HepG2 (cell line): ENCODE measurements at regions not wholly inside any gene's neighbourhood (a gene's known extent, or its start where the extent isn't known, plus 50 kb on each side); places are given as distances from the start of the nearest gene placed in this dataset.

Experiments used
- E2F1 ChIP-seq: sonication (generic); formaldehyde crosslinking; IDR thresholded peaks from 2 replicates; pipeline ENCODE4 v1.5.0; 2020; ENCODE audit warnings: missing genetic modification reagents
- NKX3-1 ChIP-seq: sonication (generic); formaldehyde crosslinking; IDR thresholded peaks from 2 replicates; pipeline ENCODE4 v1.5.0; 2020; ENCODE audit warnings: missing genetic modification reagents
- POLR2A ChIP-seq, 2 experiments: IDR thresholded peaks; 2 replicates each; pipeline ENCODE4 v1.6.1; 2011; ENCODE audit warnings: low read depth in 2 of 2, low read length in 2 of 2, mild to moderate bottlenecking in 1 of 2, moderate library complexity in 1 of 2; ENCODE audit not compliant: insufficient read depth in 1 of 2
- ZNF142 ChIP-seq: sonication (generic); formaldehyde crosslinking; IDR thresholded peaks from 2 replicates; pipeline ENCODE4 v1.4.0; 2020; ENCODE audit warnings: missing genetic modification reagents

- no peak for TF ChIP-seq E2F1
- TF ChIP-seq NKX3-1 (CRISPR knock-in tag), result no peak
- no peak for TF ChIP-seq POLR2A (IDR thresholded peaks at IDR 0.05; ENCODE audit: insufficient read depth in 1 of 2, low read depth in 2 of 2, low read length in 2 of 2)
- no peak for TF ChIP-seq ZNF142
Measured at GRCh38 chr2:53302455-53302854, 465.1 kb upstream of the CHAC2 start.
